Thyroid gland (tissue), 4 donors: ENCODE measurements at regions not wholly inside any gene's neighbourhood (a gene's known extent, or its start where the extent isn't known, plus 50 kb on each side); places are given as distances from the start of the nearest gene placed in this dataset.
"Not testable (repeated sequence)": the region's sequence is repeated elsewhere in the genome, so short reads cannot be mapped to it uniquely, and the experiment has no call there.

Experiments used
- CTCF ChIP-seq, 6 experiments: fragments of 200-600 bp in 3 of 6; fragments of 450-650 bp in 3 of 6; sonication (generic) in 3 of 6; IDR thresholded peaks; one replicate each; pipeline ENCODE4 v1.5.1; 2016 to 2019; ENCODE audit warnings: antibody characterized with exemption in 6 of 6, mild to moderate bottlenecking in 2 of 6, inconsistent platforms in 1 of 6, moderate library complexity in 1 of 6
- POLR2A ChIP-seq, 2 donors: fragments of 450-650 bp; IDR thresholded peaks; one replicate each; pipeline ENCODE4 v1.6.1; 2017; ENCODE audit warnings: antibody characterized with exemption in 2 of 2, mild to moderate bottlenecking in 2 of 2, moderate library complexity in 1 of 2

GRCh38 chr3:87538722-87539121 lies 262.3 kb upstream of the POU1F1 start:
- TF ChIP-seq CTCF, POLR2A (IDR thresholded peaks at IDR 0.05): not testable (repeated sequence)
